DMS153 (cell line): ENCODE measurements at regions not wholly inside any gene's neighbourhood (a gene's known extent, or its start where the extent isn't known, plus 50 kb on each side); places are given as distances from the start of the nearest gene placed in this dataset.
"Not testable (repeated sequence)": the region's sequence is repeated elsewhere in the genome, so short reads cannot be mapped to it uniquely, and the experiment has no call there.

Experiments
- DNase-seq: peaks from one replicate; lab custom pipeline; 2025; lab: John Stamatoyannopoulos, UW

- not testable (repeated sequence) for DNase-seq
These were observed 79.2 kb downstream of the PXDC1 start for GRCh38 chr6:3672339-3672738.

- no peak for DNase-seq
These were observed 80.1 kb downstream of the PXDC1 start for GRCh38 chr6:3671382-3671781.

GRCh38 chr6:3670356-3670755 is 81.2 kb downstream of the PXDC1 start:
- DNase-seq: no peak

- no peak for DNase-seq
These were observed 81.6 kb downstream of the PXDC1 start for GRCh38 chr6:3669916-3670315.

DNA sequence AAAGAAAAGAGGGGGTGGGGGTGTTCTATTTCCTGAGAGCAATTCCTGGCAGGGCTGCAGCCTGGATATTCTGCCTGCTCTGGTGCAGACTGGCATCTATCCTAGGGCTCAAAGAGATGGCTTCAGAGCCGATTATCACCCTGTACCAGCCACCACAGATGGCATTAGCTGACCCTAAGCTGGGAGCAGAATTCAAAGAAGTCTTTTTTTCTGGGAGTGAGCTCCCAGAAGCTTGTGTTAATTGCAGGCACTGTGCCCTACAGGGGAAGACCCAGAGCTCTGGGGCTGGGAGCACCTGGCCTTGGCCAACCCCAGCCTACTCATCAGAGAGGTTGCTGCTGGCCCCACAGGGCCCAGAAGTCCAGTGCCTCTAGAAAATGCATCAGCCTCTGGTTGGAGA is 85.9 kb downstream of the PXDC1 start:
- no peak for DNase-seq

GRCh38 chr6:3664625-3665041 is 86.9 kb downstream of the PXDC1 start:
- no peak for DNase-seq

DNA sequence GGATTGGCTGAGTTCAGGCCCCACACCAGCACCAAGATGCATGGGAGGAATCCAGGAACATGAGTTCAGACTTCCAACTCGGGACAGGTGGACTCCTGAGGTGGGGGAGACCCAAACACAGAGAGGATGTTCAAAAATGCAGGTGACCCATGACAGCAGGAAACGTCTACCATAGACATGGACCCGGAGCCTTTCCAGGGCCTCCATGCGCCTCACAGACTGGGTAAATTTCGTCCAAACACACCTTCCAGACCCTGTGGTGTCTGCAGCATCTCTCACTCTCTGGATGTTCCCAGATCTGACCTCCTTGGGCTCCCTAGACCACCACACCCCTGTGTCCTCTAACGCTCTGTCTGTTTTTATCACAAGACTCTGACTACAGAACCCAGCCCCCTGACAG is 87.7 kb downstream of the PXDC1 start:
- DNase-seq: no peak

DNA sequence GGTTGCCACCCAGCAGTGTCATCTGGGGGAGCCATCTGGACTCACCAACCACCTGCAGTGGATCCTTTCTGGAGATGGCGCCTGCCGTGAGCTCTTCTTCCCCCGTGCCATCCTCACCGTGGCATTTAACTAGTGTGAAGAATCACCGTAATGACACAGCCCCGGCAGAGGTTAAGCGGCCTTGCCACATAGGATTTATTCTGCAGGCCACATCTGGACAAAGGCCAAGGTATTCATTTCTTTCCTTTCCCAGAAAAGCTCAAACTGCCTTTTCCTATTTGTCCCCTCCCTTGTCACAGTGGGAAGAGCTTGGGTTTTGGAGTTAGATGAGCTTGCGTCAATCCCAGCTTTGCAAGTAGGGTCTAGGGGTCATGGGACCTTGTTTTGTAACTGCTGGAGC is 88.4 kb downstream of the PXDC1 start:
- DNase-seq: no peak

- no peak for DNase-seq
These were observed 90.1 kb downstream of the PXDC1 start for GRCh38 chr6:3661390-3661789.

DNA sequence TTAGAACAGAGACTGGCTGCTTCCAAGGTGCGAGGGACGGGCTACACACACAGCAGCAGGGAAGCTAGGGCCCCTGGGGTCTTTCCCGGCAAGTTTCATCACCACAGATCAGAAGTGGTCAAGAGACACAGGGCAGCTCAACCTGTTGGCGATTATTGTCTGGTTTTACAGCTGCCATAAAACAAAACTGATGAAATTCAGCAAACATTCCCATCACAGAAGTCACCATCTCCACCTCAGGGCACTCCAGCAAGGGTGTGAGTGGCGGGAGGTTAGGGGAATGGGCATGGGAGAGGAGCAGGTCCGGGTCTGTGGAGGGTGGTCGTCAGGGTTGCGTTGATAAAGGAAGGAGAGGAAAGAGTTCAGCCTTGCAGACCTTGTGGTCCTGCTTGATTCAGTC is 91.0 kb downstream of the PXDC1 start:
- DNase-seq: no peak

DNA sequence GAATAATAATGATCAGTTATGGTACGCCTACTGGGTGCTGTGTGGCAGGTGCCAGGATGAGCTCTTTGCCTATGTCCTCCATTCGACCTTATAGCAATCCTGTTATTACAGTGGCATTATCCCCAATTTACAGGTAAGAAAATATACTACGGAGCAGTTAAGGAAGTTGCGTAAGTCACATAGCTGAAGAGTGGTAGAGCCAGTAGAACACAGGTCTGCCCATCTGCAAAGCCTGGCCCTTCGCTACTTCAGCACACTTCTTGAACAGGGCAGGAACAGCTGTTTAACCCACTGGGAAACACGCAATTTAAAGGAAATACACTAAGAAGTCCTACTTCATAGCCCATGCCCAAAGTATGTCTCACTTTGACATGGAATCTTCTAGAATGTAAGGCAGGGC is 91.8 kb downstream of the PXDC1 start:
- DNase-seq: no peak

DNA sequence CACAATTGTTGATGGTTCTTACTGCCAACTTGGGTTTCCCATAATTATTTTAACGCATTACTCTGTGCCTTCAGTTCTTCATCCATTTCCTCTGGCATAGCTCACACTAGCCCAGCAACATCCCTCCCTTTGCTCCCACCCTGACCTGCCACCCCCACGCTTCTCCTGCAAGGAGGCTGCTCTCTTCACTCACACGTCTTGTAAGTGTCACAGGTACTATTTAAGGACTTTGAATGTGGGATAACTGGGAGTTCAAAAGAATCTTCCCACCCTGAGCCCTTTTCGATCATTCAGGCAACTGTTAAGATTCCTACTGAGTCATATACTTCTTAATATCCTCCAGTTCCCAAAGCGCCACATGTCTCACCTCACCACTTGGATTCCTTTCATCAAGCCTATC is 95.4 kb downstream of the PXDC1 start:
- DNase-seq: no peak

DNA sequence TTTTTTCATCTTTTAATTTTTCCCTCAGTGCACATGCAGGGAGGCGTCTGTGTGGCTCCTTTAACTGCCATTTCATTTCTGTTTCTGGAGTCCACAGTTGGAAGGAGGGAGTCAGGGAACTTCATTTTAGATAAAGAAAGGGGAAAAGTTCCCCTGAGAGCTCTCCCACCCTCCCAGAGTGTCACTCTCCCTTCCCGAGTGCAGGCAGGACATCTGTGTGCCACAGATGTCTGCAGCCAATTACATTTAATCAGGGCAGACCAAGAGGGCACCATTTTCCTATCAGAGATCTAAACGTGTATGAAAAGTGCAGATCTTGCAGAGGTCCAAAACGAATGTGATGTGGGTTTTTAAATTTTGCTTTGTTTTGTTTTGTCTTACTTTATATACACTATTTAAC is 96.6 kb downstream of the PXDC1 start:
- no peak for DNase-seq

- no peak for DNase-seq
These were observed 97.1 kb downstream of the PXDC1 start for GRCh38 chr6:3654436-3654835.

- no peak for DNase-seq
These were observed 97.9 kb downstream of the PXDC1 start for GRCh38 chr6:3653528-3654070.

DNA sequence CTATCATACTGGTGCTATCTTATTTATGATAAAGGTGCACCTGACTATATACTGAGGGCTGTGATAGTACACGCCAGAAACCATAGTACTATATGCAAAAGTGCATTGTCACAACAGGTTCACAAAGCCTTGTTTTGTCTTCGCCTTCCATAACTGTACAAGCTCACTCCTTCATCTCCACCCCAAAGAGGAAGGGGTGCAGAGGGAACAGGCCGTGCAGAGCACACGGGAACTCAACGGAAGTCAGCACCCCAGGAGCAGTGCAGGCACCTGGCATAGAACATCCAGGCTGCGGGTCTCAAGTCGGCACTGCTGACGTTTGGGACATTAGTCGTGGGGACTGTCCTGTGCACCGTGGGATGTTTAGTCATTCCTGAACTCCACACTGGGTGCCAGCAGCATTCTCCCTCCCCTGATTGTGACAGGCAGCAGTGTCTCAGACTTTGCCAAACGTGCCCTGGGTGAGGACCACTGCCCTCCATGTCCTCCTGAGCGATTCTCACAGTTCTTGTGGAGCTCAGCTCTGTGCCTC is 99.7 kb downstream of the PXDC1 start:
- DNase-seq: no peak

DNA sequence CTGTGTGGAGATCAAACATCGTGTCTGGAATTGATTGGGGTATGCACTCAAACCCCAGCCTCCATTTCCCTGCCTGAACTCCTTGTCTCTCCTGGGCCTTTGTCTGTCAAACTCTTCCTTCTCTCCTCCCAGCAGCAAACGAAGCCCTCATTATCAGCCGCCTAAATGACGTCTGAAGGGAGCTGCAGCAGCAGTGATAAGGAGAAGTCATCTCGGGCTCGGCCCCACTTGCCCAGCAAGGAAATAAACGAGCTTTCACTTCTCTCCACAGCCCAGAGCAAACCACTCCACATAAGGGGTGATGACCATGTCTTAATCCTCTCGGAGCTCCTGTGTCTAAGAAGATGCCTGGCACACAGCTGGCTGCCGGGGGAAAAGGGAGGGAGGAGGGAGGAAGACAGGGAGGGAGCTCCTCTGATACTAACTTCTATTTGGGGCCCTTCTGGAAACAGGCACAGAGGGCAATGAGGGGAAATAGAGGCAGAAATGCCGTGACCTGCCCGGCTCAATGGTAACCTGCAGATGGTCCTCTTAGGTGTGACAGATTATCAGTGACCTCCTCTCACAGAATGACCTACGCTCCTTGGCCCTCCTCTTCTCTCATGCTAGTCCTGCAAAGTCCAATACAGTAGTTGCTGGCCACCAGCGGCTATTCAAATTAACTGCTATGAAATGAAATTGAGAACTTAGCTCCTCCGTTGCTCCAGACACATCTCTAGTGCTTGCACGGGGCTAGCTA is 100.4 kb downstream of the PXDC1 start:
- no peak for DNase-seq

DNA sequence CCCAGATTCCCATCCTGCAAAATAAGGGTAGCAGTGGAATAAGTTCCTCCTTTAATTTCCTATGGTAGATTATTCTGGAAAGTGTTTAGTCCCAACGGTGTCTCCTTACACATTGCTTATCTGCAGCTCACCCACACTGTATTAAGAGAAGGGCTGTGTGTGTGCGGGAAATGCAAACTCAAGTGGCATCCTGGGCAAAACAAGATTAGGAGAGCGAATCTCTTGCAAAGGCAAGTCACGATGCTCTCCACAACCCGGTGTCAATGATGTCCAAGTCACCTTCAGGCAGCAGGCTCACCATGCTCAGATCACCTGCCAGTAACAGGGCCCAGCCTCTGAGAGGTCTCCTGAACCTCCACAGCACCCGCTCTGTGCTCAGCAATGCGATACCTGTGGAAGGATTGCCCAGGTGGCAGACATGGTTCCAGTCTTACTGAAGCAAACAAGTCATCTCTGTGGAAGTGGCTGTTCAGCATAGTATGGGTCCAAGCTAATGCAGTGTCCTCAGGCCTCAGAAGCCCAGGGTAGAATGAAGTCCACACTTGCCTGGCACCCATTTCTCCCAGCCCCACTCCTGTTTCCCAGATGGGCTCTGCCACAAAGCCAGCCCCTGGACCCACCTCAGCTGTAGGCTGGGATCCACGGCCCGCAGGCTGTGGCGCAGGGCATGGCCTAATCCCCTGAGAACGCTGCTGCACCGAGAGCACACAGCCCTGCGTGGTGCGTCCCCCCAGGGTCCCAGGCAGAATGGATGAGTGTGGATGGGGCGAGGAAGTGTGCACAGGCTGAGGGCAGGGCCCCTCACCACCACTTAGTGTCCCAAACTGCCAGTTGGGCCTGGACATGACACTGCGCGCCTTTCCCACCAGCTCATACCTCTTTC is 101.2 kb downstream of the PXDC1 start:
- no peak for DNase-seq

- no peak for DNase-seq
These were observed 102.8 kb downstream of the PXDC1 start for GRCh38 chr6:3648724-3649123.

DNA sequence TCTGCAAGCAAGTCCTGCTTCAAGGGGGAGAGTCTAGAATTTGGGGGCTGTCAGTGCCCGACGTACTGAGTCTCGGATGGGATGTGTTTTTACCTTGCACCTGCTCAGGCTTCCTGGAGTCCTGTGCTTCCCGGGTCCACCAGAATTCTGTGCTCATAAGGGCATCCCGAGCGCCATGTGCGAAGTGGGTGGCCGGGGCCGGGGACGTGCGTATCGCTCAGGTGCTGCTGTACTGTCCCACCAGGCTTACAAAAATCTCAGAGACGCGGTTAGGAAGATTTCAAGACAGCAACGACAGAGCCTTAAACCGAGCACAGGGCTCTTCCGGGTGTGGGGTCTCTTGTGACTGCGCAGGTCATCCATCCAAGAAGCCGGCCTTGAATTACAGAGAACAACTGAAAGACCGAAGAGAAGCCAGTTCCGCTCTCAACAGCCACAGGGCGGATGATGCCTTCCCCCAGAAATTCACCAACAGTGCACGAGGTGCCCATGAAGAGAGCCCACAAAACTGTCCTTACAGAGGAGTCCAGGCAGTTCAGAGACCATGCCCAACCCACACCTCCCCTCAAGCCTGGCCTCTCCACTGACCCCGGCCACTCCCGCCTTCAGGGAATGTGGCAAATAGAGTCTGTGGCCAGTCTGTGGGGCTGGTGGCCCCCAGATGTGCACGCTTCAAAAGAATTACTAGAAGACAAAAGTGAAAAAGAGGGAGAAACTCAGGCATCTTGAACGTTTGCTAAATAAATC is 104.7 kb downstream of the PXDC1 start:
- DNase-seq: no peak

- DNase-seq: no peak
These were observed 106.8 kb downstream of the PXDC1 start for GRCh38 chr6:3644739-3645012.
